ENCODE measurements at regions not wholly inside any gene's neighbourhood (a gene's known extent, or its start where the extent isn't known, plus 50 kb on each side); places are given as distances from the start of the nearest gene placed in this dataset.
A peak's percentile ranks its signal among the peaks of the same experiment; 100 is the strongest.
"Not testable (repeated sequence)": the region's sequence is repeated elsewhere in the genome, so short reads cannot be mapped to it uniquely, and the experiment has no call there.

GRCh38 chr6:27720607-27721580 lies 191.3 kb downstream of the OR2B2 start (continued):
- TF ChIP-seq BCL3 (IDR thresholded peaks at IDR 0.05) (no peak), JUNB (IDR thresholded peaks at IDR 0.05) (no peak), EP300 (IDR thresholded peaks at IDR 0.05) (no peak), POLR2AphosphoS2 (conservative IDR thresholded peaks at IDR 0.05; ENCODE audit: low read length) (no peak), MAFK (IDR thresholded peaks at IDR 0.05; ENCODE audit: partially characterized antibody) (no peak), RNF2 (IDR thresholded peaks at IDR 0.05; ENCODE audit: borderline replicate concordance, low read depth) (no peak), CBX2 (IDR thresholded peaks at IDR 0.05; ENCODE audit: borderline replicate concordance, low read depth) (no peak), FOSB (CRISPR knock-in tag; IDR thresholded peaks at IDR 0.05) (no peak), BHLHE40 (IDR thresholded peaks at IDR 0.05; ENCODE audit: low read depth, low read length) (no peak), HMGXB4 (CRISPR knock-in tag; IDR thresholded peaks at IDR 0.05; ENCODE audit: borderline replicate concordance) (peak; percentile 56; the same call in 1 of the 2 replicates), PHF8 (IDR thresholded peaks at IDR 0.05; ENCODE audit: borderline replicate concordance, low read depth) (no peak), PBX3 (IDR thresholded peaks at IDR 0.05) (no peak), MAZ (IDR thresholded peaks at IDR 0.05; ENCODE audit: borderline replicate concordance, low read depth, low read length) (no peak), SREBF2 (IDR thresholded peaks at IDR 0.05) (peak; percentile 63), MAX (IDR thresholded peaks at IDR 0.05) (peak; percentile 45; the same call in 1 of the 2 replicates), NFE2L2 (conservative IDR thresholded peaks at IDR 0.05; ENCODE audit: low read length) (no peak), SMC3 (IDR thresholded peaks at IDR 0.05) (0 out of 3 replicates have a peak, but pooled peaks have one; percentile 7), CBX8 (IDR thresholded peaks at IDR 0.05) (no peak), NR3C1 (IDR thresholded peaks at IDR 0.05) (no peak)

GRCh38 chr6:27719039-27719438 lies 193.2 kb downstream of the OR2B2 start:
- POLR2A ChIA-PET; H3K4me3 ChIP-seq; H3K9me3 ChIP-seq; ATAC-seq; H3K27ac ChIP-seq; CTCF ChIA-PET; DNase-seq (ENCODE audit: low read depth in 1 of 2, low spot score in 1 of 2); FAIRE-seq; H3K4me1 ChIP-seq; H3K4me2 ChIP-seq: not testable (repeated sequence)
- 57% methylated on average over 8 of the region's 8 CpGs for WGBS (ENCODE audit: missing lambda C conversion rate)

- H3K4me2 ChIP-seq: no peak overlapping the region
- ChIA-PET CTCF (interaction anchor here (1.0 kb wide), 2 partner anchors 11 to 32 kb away, joined by 4 read pairs; no protein-coding TSS in a partner anchor), POLR2A (no interaction called here)
- TF ChIP-seq RNF2 (IDR thresholded peaks at IDR 0.05; ENCODE audit: borderline replicate concordance, low read depth): no peak
- TF ChIP-seq FOXS1 (CRISPR knock-in tag; IDR thresholded peaks at IDR 0.05): no peak
- TF ChIP-seq EHMT2 (IDR thresholded peaks at IDR 0.05; ENCODE audit: low read depth): no peak
- no peak for TF ChIP-seq PBX3 (IDR thresholded peaks at IDR 0.05)
- TF ChIP-seq BCL3 (IDR thresholded peaks at IDR 0.05): no peak
- TF ChIP-seq PHF8 (IDR thresholded peaks at IDR 0.05; ENCODE audit: borderline replicate concordance, low read depth): no peak
- TF ChIP-seq BHLHE40 (IDR thresholded peaks at IDR 0.05; ENCODE audit: low read depth, low read length): no peak
- no peak for TF ChIP-seq KDM1A (IDR thresholded peaks at IDR 0.05; ENCODE audit: low read depth)
- TF ChIP-seq ZC3H11A (IDR thresholded peaks at IDR 0.05): no peak
- no peak for TF ChIP-seq MAZ (IDR thresholded peaks at IDR 0.05; ENCODE audit: borderline replicate concordance, low read depth, low read length)
- TF ChIP-seq JUNB (IDR thresholded peaks at IDR 0.05): no peak
- no peaks in the 10 kb centered on the region for H3K4me1 ChIP-seq
- DNase-seq (ENCODE audit: low read depth in 1 of 2, low spot score in 1 of 2) (no peak), FAIRE-seq (no peak), ATAC-seq (no peak)
- no peak overlapping the region for H3K27ac ChIP-seq
- WGBS (ENCODE audit: missing lambda C conversion rate): 72% methylated on average over 3 of the region's 3 CpGs
- no peaks in the 10 kb centered on the region for H3K9me3 ChIP-seq
- no peak overlapping the region for H3K4me3 ChIP-seq
Observed at GRCh38 chr6:27706431-27706830, 205.8 kb downstream of the OR2B2 start.
